Astrocyte (in vitro differentiated cells and primary cell): ENCODE measurements at regions not wholly inside any gene's neighbourhood (a gene's known extent, or its start where the extent isn't known, plus 50 kb on each side); places are given as distances from the start of the nearest gene placed in this dataset.

Experiments
- CTCF ChIP-seq: IDR thresholded peaks from 2 replicates; pipeline ENCODE4 v1.5.1; 2011; ENCODE audit warnings: low read depth, mild to moderate bottlenecking, inconsistent platforms, low read length, moderate library complexity; ENCODE audit not compliant: insufficient read depth
- EZH2 ChIP-seq: IDR thresholded peaks from 2 replicates; pipeline ENCODE4 v1.6.1; 2012; ENCODE audit warnings: mild to moderate bottlenecking, low read length, inconsistent platforms; ENCODE audit not compliant: insufficient read depth

GRCh38 chr13:83340170-83340569 is 542.1 kb downstream of the SLITRK1 start:
- TF ChIP-seq CTCF (no peak), EZH2 (no peak)
